ENCODE measurements at regions not wholly inside any gene's neighbourhood (a gene's known extent, or its start where the extent isn't known, plus 50 kb on each side); places are given as distances from the start of the nearest gene placed in this dataset.
"Not testable (repeated sequence)": the region's sequence is repeated elsewhere in the genome, so short reads cannot be mapped to it uniquely, and the experiment has no call there.

DNA sequence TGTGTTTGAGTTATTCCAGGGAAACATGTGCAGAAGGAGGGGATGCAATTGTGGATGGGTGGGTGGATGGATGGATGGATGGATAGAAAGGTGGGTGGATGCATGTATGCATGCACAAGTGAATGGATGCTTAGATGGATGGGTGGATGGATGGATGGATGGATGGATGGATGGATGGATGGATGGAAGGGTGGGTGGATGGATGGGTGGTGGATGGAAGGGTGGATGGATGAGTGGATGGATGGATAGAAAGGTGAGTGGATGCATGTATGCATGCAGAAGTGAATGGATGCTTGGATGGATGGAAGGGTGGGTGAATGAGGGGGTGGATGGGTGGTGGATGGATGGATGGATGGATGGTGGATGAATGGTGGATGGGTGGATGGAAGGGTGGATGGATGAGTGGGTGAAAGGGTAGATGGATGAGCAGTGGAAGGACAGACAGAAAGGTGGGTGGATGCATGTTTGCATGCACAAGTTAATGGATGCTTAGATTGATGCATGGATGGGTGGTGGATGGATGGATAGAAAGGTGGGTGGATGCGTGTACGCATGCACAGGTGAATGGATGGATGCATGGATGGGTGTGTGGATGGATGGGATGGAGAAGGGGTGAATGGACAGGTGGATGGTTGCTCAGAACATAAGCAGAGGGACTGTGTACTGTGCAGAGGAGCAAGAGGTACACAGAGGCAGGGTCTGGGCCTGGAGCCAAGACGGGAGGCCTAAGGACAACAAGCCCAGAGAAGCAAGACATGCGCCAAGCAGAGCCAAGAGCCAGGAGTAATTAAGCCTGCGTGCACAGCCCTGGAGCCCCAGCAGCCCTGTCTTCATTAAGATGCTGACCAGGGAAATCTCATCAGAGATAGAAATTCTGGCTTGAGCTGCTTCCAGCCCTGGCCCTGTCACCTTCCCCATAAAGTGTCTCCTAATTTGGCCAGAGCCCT, 84.6 kb upstream of the PPP1R26 start:
- no peak for DNase-seq (ENCODE audit: low spot score in 2 of 2)
- FAIRE-seq: no peak

DNA sequence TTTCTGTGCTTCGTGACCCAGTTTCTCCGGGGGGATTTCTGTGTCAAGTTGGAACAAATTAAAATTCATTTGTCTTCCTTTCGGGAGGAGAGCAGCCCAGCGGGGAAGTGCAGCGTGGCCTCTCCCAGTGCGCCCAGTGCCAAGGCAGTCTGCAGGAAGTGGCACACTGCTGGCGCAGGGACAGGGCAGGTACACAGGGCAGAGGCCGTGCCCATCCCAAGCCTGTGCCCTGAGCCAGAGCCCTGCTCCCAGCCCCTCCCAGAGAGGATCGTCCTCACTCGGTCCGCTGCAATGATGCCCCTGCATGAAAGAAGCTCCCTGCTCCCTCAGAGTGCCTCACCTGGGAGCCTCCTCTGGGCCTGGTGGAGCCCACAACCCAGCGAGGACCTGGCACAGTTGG, 82.4 kb upstream of the PPP1R26 start:
- FAIRE-seq: no peak

DNA sequence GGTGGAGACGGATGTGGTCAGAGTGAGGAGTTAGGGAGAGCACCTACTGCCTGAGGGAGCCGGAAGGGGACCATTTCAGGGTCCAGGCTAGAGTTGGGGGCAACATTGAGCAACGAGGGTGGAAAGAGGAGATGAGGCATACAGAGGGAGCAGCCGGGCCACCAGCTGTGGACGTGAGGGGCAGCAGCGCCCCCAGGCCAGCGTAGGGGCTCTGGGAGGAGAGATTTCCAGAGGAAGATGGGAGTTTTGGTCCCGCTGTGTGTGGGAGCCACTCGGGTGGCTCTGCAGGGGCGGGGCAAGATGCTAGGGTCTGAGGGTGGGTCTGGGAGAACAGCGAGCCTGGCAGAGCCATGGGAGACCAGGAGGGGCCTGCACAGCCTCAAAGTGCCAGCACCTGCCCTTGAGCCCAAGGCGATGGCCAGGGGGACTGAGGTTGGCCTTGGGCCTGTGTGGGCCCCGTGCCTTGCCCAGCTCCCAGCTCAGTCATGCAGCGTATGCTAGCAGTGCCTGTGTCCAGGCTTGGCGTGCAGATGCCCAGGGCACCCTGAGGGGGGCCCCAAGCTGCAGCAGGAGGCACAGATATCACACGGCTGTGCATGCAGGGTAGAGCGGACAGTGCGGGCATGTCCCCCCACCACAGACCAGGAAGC, 80.5 kb upstream of the PPP1R26 start:
- no peak for FAIRE-seq

More for the DNA sequence above, 82.4 kb upstream of the PPP1R26 start:
- DNase-seq (ENCODE audit: low spot score in 2 of 2): no peak

DNA sequence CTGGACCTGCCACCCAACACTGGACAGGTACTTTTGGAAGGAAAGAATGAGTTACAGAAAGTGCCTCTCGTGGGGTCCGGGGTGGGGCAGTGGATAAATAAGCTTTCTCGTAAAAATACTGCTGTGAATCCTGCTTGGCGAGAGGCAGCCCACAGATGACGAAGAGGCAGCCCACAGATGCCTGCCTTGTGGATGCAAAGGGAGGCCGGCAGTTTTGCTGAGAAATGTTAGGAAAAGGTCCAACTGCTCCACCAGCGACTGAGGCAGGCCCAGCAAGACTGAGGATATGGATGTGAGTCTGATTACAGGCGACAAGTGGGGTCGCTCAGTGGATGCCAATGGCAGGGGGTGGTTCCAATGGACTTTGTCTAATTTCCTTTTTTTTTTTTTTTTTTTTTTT, 79.1 kb upstream of the PPP1R26 start:
- no peak for FAIRE-seq
- no peak for DNase-seq (ENCODE audit: low spot score in 2 of 2)

More for the DNA sequence above, 80.5 kb upstream of the PPP1R26 start:
- DNase-seq (ENCODE audit: low spot score in 2 of 2): no peak

DNA sequence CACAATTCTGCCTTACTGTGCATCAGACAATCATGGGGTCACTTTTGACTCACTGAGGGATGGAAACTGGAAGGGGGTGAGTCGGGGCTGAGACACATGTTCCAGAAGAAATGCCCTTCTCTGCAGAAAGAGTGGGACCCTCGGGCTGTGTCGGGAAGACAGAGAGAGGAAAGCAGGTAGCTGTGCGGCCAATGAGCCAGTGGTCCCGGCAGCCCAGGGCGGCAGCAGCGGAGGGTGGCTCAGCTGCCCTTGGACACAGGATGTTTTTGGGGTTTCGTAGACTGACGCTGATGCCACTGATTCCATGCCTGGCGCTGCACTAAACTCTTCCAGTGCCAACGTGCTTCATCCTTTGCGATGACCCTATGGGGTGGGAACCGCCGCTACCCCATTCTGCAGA, 78.4 kb upstream of the PPP1R26 start:
- FAIRE-seq (no peak), DNase-seq (ENCODE audit: low spot score in 2 of 2) (no peak)

DNA sequence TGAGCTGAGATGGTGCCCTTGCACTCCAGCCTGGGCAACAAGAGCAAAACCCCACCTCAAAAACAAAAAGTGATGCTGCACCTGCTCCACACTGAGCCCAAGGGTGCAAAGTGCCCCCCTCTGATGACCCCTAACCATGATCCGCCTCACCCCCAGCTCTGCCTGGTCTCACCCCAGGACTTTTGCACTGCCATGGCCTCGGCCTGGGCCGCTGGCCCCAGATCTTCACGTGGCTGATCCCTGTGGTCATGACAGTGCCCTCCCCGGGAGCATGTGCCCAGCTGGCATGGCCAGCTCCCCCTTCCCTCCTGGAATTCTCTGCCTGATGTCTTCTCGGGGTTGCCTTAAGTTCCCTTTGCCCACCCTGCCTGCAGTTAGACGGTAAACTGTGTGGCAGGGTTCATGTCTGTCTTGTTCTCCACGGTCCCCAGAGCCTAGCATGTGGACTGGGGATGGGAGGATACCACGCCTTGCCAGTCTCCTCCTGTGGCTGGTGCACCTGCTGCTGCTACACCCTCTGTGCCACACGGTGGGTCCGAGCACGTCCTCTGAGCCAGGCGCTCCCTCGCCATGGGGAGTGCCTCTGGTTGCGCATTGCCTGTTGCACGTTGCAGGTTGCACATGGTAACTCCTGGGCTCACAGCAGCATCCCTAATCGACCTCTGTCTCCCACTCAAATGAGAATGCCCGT, 77.4 kb upstream of the PPP1R26 start:
- FAIRE-seq (no peak), DNase-seq (ENCODE audit: low spot score in 2 of 2) (no peak)

DNA sequence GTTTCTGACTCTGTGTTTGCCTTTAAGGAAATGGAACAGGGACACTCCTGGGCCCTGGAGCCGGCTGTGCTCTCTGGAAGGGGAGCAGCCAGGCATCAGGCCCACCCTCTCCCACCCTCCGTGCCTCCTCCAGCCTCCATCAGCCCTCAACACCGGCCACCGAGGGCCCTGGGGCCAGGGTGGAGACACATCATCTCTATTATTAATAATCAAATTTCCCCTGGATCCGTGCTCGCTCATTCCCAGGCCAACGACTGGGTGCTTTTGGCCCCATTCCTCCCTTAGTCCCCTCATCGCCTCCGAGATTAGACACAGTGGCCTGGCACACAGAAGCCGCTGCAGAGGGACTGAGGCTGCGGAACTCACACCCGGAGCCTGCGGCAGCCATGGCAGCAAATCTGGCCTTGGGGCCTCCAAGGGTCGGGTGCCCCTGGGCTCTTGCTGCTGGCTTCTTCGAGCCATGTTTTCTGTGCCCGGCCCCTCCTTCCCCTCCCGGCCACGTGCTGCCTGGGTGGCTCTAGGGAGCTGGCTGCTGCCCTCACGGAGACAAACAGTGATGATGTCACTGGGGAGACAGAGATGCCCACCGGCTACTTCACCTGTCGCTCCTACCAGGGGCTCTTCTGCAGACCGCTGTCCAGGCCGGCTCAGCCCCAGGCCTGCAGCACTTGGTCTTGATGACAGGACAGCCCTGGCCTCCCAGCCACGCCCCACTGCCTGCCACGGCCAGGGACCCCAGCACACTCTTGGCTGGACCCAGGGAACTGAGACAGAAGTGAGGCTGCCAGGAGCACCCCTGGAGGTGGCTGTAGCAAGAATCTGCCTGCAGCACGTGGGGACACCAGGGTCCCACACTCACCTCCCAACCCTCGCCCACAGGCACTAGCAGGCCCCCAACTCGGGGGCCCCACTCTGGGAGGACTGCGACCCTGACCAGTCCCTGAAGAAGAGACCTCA, 76.6 kb upstream of the PPP1R26 start:
- FAIRE-seq (no peak), DNase-seq (ENCODE audit: low spot score in 2 of 2) (no peak)

DNA sequence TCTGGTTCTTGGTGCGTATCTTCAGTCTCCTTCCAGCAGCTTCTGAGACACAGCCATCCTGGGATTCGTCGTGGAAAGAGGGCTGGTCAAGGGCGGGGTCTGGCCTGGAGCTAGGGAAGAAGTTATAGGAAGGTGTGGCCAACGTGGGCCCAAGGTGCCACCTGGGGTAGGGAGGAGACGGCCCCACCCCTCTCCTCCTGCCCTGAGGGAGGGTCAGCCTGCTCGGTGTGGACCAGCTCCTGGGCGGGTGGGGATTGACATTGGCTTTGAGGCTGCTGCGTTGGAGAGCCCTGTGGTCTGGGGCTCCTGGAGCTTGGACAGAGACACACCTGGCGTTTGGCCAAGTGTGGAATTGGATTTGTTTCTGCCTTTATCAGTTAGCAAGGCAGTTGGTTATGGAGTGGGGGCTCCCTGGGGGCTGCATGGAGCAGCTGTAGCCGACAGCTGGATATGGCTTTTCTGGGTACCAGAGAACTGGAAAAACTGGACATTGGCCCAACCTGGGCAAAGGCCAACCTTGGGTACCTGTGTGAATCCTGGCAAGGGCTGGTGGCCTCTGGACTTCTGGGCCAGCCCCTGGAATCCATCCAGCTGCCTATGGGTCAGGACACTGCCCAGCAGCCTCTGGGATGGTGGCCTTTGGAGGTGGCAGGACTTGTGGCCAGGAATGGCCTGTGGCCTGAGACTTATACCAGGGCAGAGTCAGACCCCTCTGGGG, 75.7 kb upstream of the PPP1R26 start:
- DNase-seq (ENCODE audit: low spot score in 2 of 2) (no peak), FAIRE-seq (no peak)

DNA sequence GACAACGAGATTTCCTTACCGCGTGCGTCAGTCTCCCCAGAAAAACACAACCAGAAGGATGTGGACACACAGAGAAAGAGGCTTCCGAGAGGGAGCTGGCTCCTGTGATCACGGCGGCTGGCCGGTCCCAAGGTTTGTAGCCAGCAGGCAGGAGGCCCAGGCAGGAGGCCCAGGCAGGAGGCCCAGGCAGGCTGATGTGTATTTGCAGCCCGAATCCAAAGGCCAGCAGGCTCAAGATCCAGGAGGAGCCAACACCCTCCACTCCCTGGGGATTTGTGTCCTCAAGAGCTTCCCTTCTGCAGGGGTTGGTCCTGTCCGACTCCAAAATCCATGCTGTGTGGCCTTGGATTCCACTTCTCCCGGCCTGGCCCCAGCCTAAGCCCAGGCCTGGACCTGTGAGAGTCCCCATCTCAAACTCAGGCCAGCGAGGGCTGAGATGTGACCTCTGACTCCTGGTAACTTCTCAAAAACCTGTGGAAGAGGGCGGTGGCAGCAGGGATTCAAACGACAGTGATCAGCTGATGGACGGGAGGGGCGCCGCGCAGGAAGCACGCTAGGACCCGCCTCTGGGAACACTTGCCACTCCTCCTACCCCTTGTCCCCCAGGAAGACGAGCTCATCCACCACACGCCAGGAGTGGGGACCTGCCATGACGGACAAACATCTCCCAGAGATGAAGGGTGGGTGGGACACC, 75.0 kb upstream of the PPP1R26 start:
- FAIRE-seq (no peak), DNase-seq (ENCODE audit: low spot score in 2 of 2) (no peak)

DNA sequence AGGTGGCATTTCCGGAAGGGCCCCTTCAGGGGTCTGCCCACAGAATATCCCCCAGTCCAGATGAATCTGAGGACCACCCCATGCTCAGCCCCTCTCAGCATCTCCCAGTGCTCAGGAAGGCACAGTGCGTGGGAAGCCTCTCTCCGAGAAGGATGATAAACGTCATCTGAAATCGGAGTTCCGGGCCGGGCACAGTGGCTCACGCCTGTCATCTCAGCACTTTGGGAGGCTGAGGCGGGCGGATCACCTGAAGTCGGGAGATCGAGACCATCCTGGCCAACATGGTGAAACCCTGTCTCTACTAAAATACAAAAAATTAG, 74.5 kb upstream of the PPP1R26 start:
- FAIRE-seq; DNase-seq (ENCODE audit: low spot score in 2 of 2): not testable (repeated sequence)

DNA sequence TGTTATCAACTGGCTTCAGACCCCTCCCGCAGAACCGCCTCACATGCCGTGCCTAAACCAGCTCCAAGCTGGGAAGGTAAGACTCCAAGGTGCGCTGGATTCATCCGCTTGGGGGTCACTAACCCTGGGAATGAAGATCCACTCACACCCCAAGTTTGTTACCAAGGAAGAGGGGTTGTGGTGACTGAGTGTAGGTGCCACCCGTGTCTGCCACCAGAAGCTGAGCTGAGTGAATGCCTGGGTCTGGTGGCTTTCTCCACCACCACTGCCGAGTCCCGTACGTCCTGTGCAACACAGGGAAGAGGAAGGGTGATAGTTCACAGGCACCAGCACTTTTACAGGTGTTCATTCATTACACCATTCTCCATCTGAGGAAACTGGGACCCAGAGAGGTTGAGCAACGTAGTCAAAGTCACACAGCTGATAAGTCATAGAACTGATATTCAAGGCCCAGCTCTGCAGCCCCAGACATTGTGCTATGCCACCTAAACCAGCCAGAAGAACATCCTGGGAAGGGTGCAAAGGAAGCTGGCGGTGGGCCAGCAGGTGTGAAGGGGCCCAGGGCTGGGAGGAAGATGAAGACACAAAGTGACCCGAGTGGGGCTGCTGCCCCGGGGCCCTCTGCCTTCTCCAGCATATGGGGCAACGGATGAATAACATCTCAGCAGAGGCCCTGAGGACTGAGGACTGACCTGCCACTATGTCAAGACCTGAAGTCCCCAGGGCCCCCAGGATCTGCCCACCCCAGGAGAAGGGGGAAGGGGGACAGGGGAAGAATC, 70.9 kb upstream of the PPP1R26 start:
- DNase-seq (ENCODE audit: low spot score in 2 of 2) (no peak), FAIRE-seq (no peak)

DNA sequence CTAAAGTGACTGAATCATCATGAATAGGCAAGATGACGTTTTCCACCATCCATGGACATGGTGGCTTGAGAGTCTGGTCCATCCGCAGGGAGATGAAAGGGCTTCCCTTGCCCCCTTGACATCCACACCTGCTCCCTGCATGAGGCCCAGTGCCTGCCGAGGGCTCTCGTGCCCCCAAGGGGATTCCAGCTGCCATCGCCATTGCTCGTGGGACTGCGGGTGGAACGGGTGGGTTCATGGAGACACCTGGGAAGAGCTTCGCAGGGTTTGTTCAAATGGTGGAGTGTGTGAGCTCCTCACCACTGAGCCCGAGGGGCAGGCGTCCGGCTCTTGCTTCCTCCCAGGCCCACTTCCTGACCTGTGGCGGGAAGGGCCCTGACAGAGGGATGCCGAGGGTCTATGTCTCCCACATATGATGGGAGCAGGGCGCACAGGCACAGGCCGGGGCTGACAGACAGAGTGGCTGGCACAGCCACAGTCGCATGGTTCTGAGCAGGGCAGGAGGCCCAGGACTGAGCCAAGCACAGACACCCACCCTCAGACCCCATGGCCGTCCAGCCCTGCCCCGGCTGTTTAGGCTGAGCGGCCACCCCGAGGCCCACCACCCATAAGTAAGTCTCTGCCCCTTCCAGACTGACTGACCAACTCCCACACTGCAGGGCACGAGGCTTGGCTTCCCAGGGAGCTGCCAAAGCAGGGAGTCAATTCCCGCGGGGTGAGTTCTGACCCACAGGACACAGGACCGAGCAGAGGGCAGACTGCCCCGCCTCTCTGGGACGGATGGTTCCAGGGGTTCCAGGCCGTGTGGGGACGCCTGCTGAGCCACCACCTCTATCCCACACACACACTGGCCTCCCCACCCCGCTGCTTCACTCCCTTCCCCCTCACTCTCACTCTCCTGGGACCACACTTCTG, 70.0 kb upstream of the PPP1R26 start:
- no peak for FAIRE-seq
- DNase-seq (ENCODE audit: low spot score in 2 of 2): no peak

DNA sequence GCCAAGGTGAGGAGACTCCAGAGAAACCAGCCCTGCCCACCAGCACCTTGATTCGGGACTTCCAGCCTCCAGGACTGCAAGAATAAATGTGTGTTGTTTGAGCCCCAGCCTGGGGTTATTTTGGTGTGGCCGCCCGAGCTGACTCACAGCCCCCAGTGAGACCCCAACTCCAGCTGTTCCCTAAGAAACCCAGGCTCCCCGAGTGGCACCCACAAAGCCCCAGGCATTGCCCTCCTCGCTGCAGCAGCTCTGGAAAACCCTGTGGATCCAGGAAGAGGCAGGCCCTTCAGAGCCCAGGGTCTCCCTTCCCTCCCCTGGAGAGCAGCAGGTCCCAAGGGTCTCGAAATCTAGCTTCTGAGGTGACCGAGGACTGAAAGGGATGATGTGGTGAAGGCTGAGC, 69.2 kb upstream of the PPP1R26 start:
- DNase-seq (ENCODE audit: low spot score in 2 of 2): no peak
- no peak for FAIRE-seq

DNA sequence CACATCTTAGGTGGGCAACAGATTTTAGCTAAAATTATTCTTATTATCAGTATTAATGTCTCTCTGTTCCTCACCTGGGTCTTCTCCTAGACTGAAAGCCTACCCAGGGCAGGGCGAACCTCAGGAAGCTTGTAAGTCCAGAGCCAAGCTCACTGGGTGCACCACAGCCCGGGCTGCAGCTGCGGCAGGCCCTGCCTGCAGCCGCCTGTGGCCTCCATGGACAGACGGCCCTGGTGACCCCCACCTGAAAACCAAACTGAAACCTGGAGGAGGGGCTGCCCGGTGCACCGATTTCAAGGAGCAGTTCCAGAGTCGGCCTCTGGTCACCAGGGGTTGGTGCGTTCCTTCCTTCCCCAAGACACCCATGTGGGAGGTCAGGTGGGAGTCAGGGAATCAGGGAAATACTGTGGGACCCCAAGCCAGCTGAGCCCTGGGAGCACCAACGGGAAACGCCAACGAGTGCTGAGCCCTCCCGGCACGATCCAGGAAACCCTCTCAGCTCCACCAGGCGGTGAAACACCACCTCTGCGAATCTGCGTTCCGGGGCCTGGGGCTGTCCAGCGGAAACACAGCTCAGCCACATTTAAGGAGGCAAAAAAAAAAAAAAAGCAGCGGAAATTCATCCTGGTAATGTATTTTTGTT, 68.6 kb upstream of the PPP1R26 start:
- DNase-seq (ENCODE audit: low spot score in 2 of 2) (no peak), FAIRE-seq (no peak)

DNA sequence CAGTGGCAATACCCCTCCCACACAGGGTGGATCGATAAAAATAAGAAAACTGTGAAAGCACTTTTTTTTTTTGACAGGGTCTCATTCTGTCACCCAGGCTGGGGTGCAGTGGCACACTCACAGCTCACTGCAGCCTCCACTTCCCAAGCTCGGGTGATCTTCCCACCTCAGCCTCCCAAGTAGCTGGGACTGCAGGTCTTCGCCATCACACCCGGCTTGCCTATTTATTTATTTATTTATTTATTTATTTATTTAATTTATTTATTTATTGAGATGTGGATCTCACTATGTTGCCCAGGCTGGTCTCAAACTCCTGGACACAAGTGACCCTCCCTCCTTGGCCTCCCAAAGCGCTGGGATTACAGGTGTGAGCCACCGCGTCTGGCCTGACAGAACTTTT, 68.0 kb upstream of the PPP1R26 start:
- FAIRE-seq; DNase-seq (ENCODE audit: low spot score in 2 of 2): not testable (repeated sequence)

DNA sequence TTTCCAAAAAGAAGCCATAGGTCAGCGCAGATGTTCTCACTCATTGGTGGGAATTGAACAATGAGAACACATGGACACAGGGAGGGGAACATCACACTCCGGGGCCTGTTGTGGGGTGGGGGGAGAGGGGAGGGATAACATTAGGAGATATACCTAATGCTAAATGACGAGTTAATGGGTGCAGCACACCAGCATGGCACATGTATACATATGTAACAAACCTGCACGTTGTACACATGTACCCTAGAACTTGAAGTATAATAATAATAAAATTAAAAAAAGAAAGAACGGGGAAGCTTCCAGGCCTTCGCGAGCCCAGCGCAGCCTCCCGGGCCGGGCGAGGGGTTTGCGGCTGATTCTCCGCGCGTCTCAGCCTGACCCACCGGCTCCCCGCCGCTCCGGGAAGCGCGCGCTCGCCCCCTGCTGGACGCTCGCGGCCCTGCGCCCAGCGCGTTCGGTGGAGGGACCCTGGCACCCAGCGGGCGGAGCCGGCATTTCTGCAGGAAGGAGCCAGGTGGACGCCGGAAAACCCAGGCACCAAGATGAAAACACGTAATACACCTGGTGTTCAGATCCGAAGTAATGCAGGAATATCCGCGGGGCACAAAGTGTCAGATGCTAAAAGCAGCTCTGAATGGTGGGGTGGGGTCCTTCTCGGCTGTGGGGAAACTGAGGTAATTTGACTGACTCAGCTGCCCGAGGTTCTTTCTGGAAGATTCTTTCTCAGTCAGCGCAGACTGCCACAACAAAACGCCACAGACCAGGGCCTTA, 67.1 kb upstream of the PPP1R26 start:
- FAIRE-seq: not testable (repeated sequence)

More for the DNA sequence above, 67.1 kb upstream of the PPP1R26 start:
- DNase-seq (ENCODE audit: low spot score in 2 of 2): peak; percentile 82 to 94
